LNCAP (cell line): ENCODE measurements at regions not wholly inside any gene's neighbourhood (a gene's known extent, or its start where the extent isn't known, plus 50 kb on each side); places are given as distances from the start of the nearest gene placed in this dataset.

Experiments
- TF ChIP-seq, protein P1 (sequence below): fragments of 450-650 bp; IDR thresholded peaks from 2 replicates; pipeline ENCODE4 v1.5.1; 2017; ENCODE audit warnings: mild to moderate bottlenecking

DNA sequence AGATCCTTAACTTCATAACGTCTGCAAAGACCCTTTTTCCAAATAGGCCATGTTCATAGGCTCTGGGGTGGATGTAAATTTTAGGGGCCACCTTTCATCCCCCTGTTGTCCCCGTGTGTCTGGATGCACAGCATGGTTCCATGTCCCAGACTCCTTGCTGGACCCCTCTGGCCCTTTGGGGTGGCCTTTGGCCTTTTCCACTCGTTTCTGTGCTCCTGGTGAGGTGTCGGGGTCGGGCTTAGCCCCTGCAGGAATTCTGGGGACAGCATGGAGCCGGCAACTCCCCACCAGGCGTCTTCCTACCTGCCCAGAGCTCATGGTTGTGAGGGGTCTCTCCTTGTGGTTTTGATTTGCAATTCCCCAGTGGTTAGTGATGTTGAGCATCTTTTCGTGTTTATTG, 183.5 kb downstream of the SEC14L1 start:
- TF ChIP-seq, protein P1, sequence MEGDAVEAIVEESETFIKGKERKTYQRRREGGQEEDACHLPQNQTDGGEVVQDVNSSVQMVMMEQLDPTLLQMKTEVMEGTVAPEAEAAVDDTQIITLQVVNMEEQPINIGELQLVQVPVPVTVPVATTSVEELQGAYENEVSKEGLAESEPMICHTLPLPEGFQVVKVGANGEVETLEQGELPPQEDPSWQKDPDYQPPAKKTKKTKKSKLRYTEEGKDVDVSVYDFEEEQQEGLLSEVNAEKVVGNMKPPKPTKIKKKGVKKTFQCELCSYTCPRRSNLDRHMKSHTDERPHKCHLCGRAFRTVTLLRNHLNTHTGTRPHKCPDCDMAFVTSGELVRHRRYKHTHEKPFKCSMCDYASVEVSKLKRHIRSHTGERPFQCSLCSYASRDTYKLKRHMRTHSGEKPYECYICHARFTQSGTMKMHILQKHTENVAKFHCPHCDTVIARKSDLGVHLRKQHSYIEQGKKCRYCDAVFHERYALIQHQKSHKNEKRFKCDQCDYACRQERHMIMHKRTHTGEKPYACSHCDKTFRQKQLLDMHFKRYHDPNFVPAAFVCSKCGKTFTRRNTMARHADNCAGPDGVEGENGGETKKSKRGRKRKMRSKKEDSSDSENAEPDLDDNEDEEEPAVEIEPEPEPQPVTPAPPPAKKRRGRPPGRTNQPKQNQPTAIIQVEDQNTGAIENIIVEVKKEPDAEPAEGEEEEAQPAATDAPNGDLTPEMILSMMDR = no peak

GRCh38 chr17:77325577-77326075, 184.9 kb downstream of the SEC14L1 start:
- TF ChIP-seq, protein P1 = no peak

- TF ChIP-seq, protein P1 = no peak
These were observed 185.4 kb downstream of the SEC14L1 start for GRCh38 chr17:77326076-77326591.

GRCh38 chr17:77326636-77327035, 185.9 kb downstream of the SEC14L1 start:
- TF ChIP-seq, protein P1 = no peak

GRCh38 chr17:77327181-77327565, 186.4 kb downstream of the SEC14L1 start:
- TF ChIP-seq, protein P1 = no peak

DNA sequence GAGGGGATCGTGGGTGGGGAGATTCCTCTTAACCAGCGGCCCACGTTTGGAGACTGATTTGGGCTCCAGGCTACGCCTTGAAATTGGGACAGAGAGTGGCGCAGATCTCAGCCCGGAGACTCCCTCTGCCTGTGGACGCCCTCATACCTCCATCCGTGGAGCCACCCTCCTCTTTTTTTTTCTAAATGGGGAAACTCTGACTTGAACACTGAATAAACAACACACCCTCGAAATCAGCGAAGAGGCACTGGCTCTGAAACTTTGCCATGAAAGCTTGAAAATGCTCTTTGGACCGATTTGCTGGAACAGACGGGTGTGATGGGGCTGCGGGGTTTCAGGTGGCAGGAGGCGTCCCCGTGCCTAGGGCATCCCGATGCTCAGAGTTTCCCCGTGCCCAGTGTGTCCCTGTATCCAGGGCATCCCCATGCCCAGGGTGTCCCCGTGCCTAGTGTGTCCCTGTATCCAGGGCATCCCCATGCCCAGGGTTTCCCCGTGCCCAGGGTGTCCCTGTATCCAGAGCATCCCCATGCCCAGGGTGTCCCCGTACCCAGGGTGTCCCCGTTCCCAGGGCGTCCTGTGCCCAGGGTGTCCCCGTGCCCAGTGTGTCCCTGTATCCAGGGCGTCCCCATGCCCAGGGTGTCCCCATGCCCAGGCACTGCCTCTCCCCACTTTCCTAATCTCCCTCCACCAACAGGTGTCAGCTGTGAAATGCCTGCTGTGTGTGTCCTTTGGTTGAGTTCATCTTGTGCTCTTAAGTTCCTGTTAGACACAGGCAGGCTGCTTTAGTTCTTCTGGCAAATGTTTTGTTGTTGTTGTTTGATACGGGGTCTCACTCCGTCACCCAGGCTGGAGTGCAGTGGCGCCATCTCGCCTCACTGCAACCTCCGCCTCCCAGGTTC, 187.0 kb downstream of the SEC14L1 start:
- TF ChIP-seq, protein P1 = no peak

GRCh38 chr17:77328823-77329740, 188.3 kb downstream of the SEC14L1 start:
- TF ChIP-seq, protein P1 = no peak
